BLaER1 (cell line): ENCODE measurements at regions not wholly inside any gene's neighbourhood (a gene's known extent, or its start where the extent isn't known, plus 50 kb on each side); places are given as distances from the start of the nearest gene placed in this dataset.
A peak's percentile ranks its signal among the peaks of the same experiment; 100 is the strongest.
"Not testable (repeated sequence)": the region's sequence is repeated elsewhere in the genome, so short reads cannot be mapped to it uniquely, and the experiment has no call there.

ENCODE experiments used
- H3K27ac ChIP-seq: shearing (Covaris generic); formaldehyde crosslinking; 2 replicates; pipeline ENCODE4 v1.8.1; 2022
- H3K27me3 ChIP-seq: shearing (Covaris generic); formaldehyde crosslinking; 2 replicates; pipeline ENCODE4 v1.8.1; 2022
- H3K36me3 ChIP-seq: shearing (Covaris generic); formaldehyde crosslinking; 2 replicates; pipeline ENCODE4 v1.8.1; 2022
- H3K4me1 ChIP-seq: shearing (Covaris generic); formaldehyde crosslinking; 2 replicates; pipeline ENCODE4 v1.8.1; 2022
- H3K4me2 ChIP-seq: shearing (Covaris generic); formaldehyde crosslinking; 2 replicates; pipeline ENCODE4 v1.8.1; 2022
- H3K4me3 ChIP-seq: shearing (Covaris generic); formaldehyde crosslinking; 2 replicates; pipeline ENCODE4 v1.8.1; 2022
- H3K9ac ChIP-seq: shearing (Covaris generic); formaldehyde crosslinking; 2 replicates; pipeline ENCODE4 v1.8.1; 2022
- H3K9me3 ChIP-seq: shearing (Covaris generic); formaldehyde crosslinking; 2 replicates; pipeline ENCODE4 v1.8.1; 2022
- H4K20me1 ChIP-seq: shearing (Covaris generic); formaldehyde crosslinking; 2 replicates; pipeline ENCODE4 v1.8.1; 2022
- Cebpa-rat ChIP-seq: shearing (Covaris generic); IDR thresholded peaks from 2 replicates; pipeline ENCODE4 v1.8.1; 2022

DNA sequence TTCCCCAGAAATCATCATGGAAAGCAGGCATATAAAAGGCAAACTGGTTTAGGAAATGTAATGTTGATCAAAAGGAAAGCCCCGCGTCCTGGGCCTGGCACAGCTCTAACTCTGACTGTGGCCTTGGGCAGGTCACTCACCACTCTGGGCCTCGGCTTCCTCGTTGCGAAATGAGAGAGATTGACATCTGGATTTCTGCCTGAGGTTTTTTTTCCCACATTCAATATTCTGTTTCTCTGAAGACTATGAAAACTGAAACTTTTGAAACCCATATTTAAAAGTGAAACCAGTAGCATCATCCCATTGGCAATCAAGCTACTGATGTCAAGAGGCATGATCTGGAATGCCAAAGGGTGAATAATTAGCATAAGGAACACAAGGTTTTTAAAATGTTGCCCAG lies 369.7 kb upstream of the NPVF start:
- H3K4me1 ChIP-seq: 0 out of 2 replicates have a peak, but pooled peaks cover 5% of the 10 kb centered on the region
- TF ChIP-seq Cebpa-rat: 0 out of 2 replicates have a peak, but pooled peaks have one; percentile 12
- no peak overlapping the region for H3K4me3 ChIP-seq
- no peaks in the 10 kb centered on the region for H3K36me3 ChIP-seq
- no peaks in the 10 kb centered on the region for H3K9me3 ChIP-seq
- H3K9ac ChIP-seq: no peak overlapping the region
- no peaks in the 10 kb centered on the region for H4K20me1 ChIP-seq
- H3K4me2 ChIP-seq: no peak overlapping the region
- no peak overlapping the region for H3K27ac ChIP-seq
- H3K27me3 ChIP-seq: no peaks in the 10 kb centered on the region

DNA sequence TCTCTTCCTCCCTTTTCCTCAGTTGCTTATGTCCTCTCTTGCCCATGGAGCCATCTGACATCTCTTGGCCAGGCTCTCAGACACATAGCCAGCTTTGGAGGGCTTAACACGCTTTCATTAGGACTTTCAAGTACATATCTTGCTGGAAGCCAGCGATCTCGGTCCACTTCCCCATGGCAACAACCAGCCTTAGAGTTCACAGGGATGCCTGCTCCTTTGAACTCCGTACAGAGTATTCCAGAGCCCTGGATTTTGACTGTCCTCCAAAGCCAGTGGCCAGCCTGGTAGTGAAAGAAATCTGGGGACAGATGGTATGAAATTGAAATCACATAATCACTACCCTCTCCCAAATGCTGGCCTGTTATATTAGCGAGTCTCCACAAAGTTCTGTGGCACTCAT lies 370.5 kb upstream of the NPVF start:
- H3K4me3 ChIP-seq: no peak overlapping the region

DNA sequence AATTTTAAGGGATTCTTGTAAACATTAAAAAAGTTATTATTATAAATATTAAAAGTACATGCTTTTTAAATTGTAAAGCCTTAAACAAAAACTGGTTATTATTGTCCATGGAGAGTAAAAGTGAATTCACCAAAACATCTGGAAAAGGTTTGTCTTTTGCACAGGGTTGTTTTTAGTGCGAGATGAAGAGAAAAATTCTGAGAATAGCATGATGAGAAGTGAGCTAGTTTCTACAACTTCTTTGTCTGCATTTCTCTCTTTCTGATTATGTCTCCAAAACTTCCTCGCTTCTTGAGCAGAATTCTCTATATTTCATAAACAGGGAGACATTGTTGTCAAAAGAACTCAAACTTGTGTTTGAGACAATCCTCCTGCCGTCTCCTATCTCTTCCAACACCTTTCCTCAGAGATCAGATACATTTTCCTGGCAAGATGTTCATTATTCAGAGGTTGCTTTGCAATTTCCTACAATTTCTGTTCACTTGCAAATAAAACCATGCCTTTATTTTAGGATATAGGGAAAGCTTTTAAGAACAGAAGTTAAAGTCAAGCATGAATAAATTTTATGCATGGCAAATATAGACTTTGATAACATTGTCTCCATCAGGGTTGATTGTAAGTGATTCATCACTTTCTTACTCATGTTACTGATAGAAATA lies 372.1 kb upstream of the NPVF start:
- H3K4me2 ChIP-seq: no peak overlapping the region
- H3K4me3 ChIP-seq: no peak overlapping the region
- no peaks in the 10 kb centered on the region for H3K36me3 ChIP-seq
- 0 out of 2 replicates have a peak, but pooled peaks cover 5% of the 10 kb centered on the region for H3K4me1 ChIP-seq
- H3K9ac ChIP-seq: no peak overlapping the region
- no peak overlapping the region for H3K27ac ChIP-seq
- H4K20me1 ChIP-seq: no peaks in the 10 kb centered on the region
- no peaks in the 10 kb centered on the region for H3K27me3 ChIP-seq
- H3K9me3 ChIP-seq: no peaks in the 10 kb centered on the region
- no peak for TF ChIP-seq Cebpa-rat

More for the DNA sequence above, 370.5 kb upstream of the NPVF start:
- no peak for TF ChIP-seq Cebpa-rat
- H3K27ac ChIP-seq: no peak overlapping the region
- no peak overlapping the region for H3K9ac ChIP-seq
- no peaks in the 10 kb centered on the region for H4K20me1 ChIP-seq
- 0 out of 2 replicates have a peak, but pooled peaks cover 5% of the 10 kb centered on the region for H3K4me1 ChIP-seq
- H3K4me2 ChIP-seq: no peak overlapping the region
- H3K36me3 ChIP-seq: no peaks in the 10 kb centered on the region
- no peaks in the 10 kb centered on the region for H3K27me3 ChIP-seq
- no peaks in the 10 kb centered on the region for H3K9me3 ChIP-seq

DNA sequence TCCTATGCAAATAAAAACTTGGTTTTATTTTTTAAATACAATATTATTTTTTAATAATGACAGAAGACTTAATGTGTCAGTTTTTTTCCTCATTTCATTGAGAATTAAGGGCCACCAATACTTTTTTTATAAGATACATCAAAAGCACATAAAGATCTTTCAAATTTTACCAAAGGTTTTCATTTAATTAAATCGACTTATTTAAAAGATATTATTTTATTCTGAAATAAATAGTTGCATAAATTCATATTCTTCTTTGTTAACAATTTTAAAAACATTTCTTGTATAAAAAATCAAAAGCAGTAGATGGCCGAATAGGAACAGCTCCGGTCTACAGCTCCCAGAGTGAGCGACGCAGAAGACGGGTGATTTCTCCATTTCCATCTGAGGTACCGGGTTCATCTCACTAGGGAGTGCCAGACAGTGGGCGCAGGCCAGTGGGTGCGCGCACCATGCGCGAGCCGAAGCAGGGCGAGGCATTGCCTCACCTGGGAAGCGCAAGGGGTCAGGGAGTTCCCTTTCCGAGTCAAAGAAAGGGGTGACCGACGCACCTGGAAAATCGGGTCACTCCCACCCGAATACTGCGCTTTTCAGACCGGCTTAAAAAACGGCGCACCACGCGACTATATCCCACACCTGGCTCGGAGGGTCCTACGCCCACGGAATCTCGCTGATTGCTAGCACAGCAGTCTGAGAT lies 374.6 kb upstream of the NPVF start:
- not testable (repeated sequence) for H3K36me3 ChIP-seq, H4K20me1 ChIP-seq, H3K27ac ChIP-seq, H3K27me3 ChIP-seq, H3K9ac ChIP-seq, H3K9me3 ChIP-seq, H3K4me1 ChIP-seq
- Histone ChIP-seq H3K4me3 (peak overlapping the region; percentile 63), H3K4me2 (peak overlapping the region; percentile 32; the same call in 1 of the 2 replicates)

DNA sequence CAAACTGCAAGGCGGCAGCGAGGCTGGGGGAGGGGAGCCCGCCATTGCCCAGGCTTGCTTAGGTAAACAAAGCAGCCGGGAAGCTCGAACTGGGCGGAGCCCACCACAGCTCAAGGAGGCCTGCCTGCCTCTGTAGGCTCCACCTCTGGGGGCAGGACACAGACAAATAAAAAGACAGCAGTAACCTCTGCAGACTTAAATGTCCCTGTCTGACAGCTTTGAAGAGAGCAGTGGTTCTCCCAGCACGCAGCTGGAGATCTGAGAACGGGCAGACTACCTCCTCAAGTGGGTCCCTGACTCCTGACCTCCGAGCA lies 375.1 kb upstream of the NPVF start:
- H3K27me3 ChIP-seq, H4K20me1 ChIP-seq, H3K9me3 ChIP-seq, H3K4me1 ChIP-seq, H3K27ac ChIP-seq, H3K9ac ChIP-seq, H3K4me2 ChIP-seq, H3K36me3 ChIP-seq: not testable (repeated sequence)
- H3K4me3 ChIP-seq: peak overlapping the region; percentile 63

DNA sequence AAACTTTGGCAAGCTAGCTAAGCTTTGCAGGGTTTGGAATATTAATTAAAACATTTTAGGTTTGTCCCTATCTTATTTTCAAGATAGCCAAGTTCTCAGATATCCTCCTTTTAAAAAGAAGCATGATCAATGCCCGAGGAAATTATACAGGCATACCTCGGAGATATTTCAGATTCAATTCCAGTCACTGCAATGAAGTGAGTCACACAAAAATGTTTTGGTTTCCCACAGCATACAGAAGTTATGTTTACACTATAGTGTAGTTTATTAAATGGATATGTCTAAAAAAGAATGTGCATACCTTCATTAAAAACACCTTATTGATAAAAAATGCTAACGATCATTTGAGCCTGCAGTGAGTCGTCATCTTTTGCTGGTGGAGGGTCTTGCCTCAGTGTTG lies 382.9 kb upstream of the NPVF start:
- H3K9ac ChIP-seq: no peak overlapping the region
- peaks cover 23% of the 10 kb centered on the region for H3K9me3 ChIP-seq
- H3K4me1 ChIP-seq: peaks cover 32% of the 10 kb centered on the region
- H3K27me3 ChIP-seq: no peaks in the 10 kb centered on the region
- peaks cover 7% of the 10 kb centered on the region; the same call in 1 of the 2 replicates for H3K36me3 ChIP-seq
- no peak overlapping the region for H3K4me3 ChIP-seq
- H3K27ac ChIP-seq: no peak overlapping the region
- H4K20me1 ChIP-seq: no peaks in the 10 kb centered on the region
- no peak overlapping the region for H3K4me2 ChIP-seq
- TF ChIP-seq Cebpa-rat: no peak

DNA sequence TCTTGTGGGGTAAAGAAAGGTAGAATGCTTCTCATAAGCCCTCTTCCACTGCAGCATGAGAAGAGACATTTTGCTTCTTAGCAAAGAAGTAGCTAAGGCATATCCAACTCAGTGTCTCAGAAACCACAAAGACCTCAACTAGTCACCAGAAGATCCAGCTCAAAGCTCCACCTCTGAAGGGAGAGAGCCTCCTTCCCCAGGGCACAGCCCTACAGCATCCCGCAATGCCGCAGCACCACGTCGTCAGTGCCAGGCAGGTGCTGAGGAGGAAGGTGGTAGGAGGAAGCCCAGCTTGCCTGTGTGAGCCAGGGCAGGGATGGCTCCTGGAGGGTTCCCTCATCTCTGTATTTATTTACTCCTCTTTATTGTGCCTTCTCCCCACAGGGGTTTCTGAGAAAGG lies 385.6 kb upstream of the NPVF start:
- Histone ChIP-seq H3K9ac (no peak overlapping the region), H3K4me3 (no peak overlapping the region), H3K4me1 (peaks cover 50% of the 10 kb centered on the region), H3K4me2 (peak overlapping the region; percentile 79), H3K27ac (no peak overlapping the region; the same call in 1 of the 2 replicates), H3K36me3 (peaks cover 7% of the 10 kb centered on the region; the same call in 1 of the 2 replicates), H3K9me3 (peaks cover 23% of the 10 kb centered on the region), H3K27me3 (no peaks in the 10 kb centered on the region), H4K20me1 (no peaks in the 10 kb centered on the region)
- no peak for TF ChIP-seq Cebpa-rat

DNA sequence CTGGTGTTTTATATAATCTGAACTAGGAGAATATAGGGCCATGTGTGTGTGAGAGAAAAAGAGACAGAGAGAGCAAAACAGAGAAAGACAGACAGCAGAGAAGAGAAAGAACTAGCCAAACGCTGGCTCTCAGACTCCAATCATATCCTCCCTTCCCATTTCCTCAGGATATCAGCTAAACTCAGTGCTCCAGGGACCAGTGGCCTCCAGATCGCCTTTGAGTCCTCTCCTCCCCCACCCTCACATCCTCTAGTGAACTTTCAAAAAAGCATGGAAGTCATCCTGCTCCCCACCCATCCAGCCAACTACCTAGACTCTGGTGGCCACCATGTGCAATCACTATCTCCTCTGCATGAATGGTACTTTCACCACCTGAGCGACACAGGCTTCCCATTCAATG lies 386.1 kb upstream of the NPVF start:
- Histone ChIP-seq H3K27me3 (no peaks in the 10 kb centered on the region), H3K9ac (no peak overlapping the region), H3K4me2 (peak overlapping the region; percentile 79), H3K9me3 (peaks cover 23% of the 10 kb centered on the region), H3K27ac (peak overlapping the region; percentile 68), H4K20me1 (no peaks in the 10 kb centered on the region), H3K36me3 (peaks cover 7% of the 10 kb centered on the region; the same call in 1 of the 2 replicates), H3K4me3 (0 out of 2 replicates have a peak overlapping the region, but pooled peaks have one; percentile 25), H3K4me1 (peaks cover 55% of the 10 kb centered on the region)
- no peak for TF ChIP-seq Cebpa-rat

DNA sequence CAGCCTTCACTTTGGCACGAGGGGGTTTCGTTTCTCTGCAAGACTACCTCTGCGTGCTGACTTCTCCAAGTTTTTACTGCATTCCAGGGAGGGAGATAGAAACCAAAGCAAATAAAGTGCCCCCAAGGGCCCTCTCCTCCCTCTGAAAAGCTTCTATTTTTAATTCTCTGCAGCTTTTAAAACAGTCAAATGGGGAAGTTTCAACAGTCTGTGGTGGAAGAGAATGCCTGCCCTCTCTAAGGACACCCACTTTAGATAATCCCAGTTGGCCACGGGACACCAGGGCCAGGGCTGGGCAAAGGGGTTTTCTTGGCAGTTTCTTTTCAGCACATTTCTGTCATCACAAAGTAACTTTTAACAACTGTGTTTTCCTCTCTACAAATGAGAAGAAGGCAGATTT lies 386.7 kb upstream of the NPVF start:
- TF ChIP-seq Cebpa-rat: no peak
- H4K20me1 ChIP-seq: no peaks in the 10 kb centered on the region
- peak overlapping the region; percentile 25; the same call in 1 of the 2 replicates for H3K4me3 ChIP-seq
- H3K4me1 ChIP-seq: peaks cover 61% of the 10 kb centered on the region
- H3K27me3 ChIP-seq: no peaks in the 10 kb centered on the region
- H3K9me3 ChIP-seq: peaks cover 23% of the 10 kb centered on the region
- no peak overlapping the region; the same call in 1 of the 2 replicates for H3K9ac ChIP-seq
- H3K27ac ChIP-seq: peak overlapping the region; percentile 68
- peak overlapping the region; percentile 79 for H3K4me2 ChIP-seq
- peaks cover 7% of the 10 kb centered on the region; the same call in 1 of the 2 replicates for H3K36me3 ChIP-seq

DNA sequence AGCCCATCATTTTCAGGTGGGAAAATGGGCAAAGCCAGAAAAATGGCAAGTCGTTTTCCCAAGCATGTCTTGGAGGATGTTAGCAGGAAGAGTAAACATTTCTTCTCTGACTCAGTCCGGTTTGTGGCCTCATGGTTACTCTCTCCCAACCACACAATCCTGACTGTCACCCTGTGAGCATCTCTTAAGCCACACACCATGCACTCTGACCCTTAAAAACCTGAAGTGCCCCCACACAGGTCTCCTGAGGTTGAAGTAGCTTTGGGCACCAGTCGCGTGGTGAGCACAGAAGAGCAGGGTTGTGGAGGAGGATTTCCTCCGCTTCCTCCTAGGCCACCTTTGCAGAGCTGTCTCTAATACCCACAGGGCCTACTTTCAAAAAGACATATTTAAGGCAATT lies 387.3 kb upstream of the NPVF start:
- Histone ChIP-seq H3K36me3 (peaks cover 7% of the 10 kb centered on the region; the same call in 1 of the 2 replicates), H3K27ac (peak overlapping the region; percentile 68), H4K20me1 (no peaks in the 10 kb centered on the region), H3K4me3 (peak overlapping the region; percentile 25; the same call in 1 of the 2 replicates), H3K9me3 (peaks cover 23% of the 10 kb centered on the region), H3K9ac (no peak overlapping the region), H3K27me3 (no peaks in the 10 kb centered on the region), H3K4me2 (peak overlapping the region; percentile 79), H3K4me1 (peaks cover 67% of the 10 kb centered on the region)
- no peak for TF ChIP-seq Cebpa-rat
